ENCODE measurements at regions not wholly inside any gene's neighbourhood (a gene's known extent, or its start where the extent isn't known, plus 50 kb on each side); places are given as distances from the start of the nearest gene placed in this dataset.

DNA sequence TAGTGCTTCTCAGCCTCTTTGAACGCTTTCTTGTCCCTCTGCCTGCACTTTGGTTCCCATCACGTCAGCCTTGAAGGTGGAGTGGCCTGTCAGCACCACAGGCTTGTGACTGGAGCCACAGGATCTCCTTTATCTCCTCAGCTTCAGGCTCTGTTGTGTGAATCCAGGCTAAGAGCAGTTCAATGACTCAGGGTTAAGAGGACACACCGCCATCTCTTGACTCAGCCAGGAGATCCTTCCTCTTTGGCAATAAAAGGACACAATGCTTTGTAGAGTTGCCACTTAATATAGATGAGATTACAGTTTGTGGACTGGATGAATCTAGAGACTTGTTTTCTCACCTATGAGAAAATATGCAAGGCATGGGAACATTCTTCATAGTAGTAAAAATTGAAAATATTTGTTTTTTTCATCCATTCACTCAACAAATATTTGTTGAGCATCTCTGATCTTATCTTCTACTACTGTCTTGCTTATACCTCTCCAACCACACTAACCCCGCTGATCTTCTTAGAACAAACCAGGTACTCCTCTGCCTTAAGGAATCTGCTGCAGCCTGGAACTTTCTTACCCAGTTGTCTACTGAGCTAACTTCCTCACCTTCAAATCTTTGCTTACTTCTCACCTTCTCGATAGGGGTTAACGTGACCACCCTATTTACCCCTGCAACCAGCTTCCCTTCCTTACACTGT lies 62.3 kb downstream of the UCHL1 start:
- DNase-seq (ENCODE audit: low read depth), result no peak
- TF ChIP-seq, protein P1, sequence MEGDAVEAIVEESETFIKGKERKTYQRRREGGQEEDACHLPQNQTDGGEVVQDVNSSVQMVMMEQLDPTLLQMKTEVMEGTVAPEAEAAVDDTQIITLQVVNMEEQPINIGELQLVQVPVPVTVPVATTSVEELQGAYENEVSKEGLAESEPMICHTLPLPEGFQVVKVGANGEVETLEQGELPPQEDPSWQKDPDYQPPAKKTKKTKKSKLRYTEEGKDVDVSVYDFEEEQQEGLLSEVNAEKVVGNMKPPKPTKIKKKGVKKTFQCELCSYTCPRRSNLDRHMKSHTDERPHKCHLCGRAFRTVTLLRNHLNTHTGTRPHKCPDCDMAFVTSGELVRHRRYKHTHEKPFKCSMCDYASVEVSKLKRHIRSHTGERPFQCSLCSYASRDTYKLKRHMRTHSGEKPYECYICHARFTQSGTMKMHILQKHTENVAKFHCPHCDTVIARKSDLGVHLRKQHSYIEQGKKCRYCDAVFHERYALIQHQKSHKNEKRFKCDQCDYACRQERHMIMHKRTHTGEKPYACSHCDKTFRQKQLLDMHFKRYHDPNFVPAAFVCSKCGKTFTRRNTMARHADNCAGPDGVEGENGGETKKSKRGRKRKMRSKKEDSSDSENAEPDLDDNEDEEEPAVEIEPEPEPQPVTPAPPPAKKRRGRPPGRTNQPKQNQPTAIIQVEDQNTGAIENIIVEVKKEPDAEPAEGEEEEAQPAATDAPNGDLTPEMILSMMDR (IDR thresholded peaks at IDR 0.05; ENCODE audit: low read length, missing control alignments), result no peak
- no peak overlapping the region for H3K4me3 ChIP-seq (replicated peaks; ENCODE audit: low read depth, low read length)

DNA sequence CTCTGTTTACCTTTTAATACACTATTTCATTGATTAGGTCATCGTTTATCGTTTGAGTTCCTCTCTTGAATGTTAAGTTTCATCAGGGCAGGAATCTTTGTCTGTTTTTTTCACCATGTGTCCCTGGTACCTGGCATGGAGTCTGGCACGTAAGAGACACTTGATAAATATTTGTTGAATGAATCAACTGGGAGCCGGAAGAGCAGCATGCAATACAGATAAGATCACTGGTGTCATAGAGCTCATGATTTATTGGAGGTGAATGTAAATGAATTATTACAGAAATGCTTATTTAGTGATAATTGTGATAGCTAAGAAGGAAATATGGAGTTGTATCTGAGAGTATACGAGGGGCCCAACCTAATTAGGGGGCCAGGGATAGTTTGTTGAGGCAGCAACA lies 62.8 kb downstream of the UCHL1 start:
- TF ChIP-seq, protein P1 (IDR thresholded peaks at IDR 0.05; ENCODE audit: low read length, missing control alignments), result no peak
- DNase-seq (ENCODE audit: low read depth), result no peak
- no peak overlapping the region for H3K4me3 ChIP-seq (replicated peaks; ENCODE audit: low read depth, low read length)

DNA sequence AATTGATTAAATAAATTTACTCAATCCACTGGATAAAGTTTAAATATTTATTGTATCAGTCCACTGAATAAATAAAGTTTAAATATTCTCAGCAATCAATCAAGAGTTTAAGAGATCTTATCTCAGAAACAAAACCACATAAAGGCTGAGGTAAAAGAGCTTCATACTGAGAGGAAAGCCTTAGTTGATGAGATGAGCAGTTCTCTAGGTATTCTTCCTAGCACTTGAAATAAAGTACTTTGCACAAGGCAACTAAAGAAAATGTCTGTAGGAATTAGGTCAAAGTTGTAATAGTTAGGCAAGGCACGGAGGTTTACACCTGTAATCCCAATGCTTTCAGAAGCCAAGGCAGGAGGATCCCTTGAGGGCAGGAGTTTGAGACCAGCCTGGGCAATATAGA lies 63.5 kb downstream of the UCHL1 start:
- DNase-seq (ENCODE audit: low read depth), result no peak
- H3K4me3 ChIP-seq (replicated peaks; ENCODE audit: low read depth, low read length), result no peak overlapping the region
- TF ChIP-seq, protein P1 (IDR thresholded peaks at IDR 0.05; ENCODE audit: low read length, missing control alignments), result no peak

DNA sequence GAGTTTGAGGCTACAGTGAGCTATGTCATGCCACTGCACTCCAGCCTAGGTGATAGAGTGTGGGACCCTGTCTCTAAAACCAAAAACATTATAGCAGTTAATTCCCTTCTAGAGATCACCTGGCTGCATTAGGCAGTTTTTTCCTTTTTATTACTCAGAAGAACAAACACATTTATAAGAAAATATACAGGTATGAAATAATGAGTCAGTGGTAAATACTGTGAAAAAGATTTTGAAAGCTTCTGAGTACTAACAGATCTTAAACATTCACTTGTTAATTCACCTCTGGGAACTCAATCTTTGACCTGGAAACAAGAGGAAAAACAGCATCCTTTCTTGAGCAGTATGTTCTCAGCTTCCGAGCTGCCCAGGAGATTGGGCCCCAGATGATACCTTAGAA lies 64.1 kb downstream of the UCHL1 start:
- no peak for DNase-seq (ENCODE audit: low read depth)
- TF ChIP-seq, protein P1 (IDR thresholded peaks at IDR 0.05; ENCODE audit: low read length, missing control alignments), result no peak

DNA sequence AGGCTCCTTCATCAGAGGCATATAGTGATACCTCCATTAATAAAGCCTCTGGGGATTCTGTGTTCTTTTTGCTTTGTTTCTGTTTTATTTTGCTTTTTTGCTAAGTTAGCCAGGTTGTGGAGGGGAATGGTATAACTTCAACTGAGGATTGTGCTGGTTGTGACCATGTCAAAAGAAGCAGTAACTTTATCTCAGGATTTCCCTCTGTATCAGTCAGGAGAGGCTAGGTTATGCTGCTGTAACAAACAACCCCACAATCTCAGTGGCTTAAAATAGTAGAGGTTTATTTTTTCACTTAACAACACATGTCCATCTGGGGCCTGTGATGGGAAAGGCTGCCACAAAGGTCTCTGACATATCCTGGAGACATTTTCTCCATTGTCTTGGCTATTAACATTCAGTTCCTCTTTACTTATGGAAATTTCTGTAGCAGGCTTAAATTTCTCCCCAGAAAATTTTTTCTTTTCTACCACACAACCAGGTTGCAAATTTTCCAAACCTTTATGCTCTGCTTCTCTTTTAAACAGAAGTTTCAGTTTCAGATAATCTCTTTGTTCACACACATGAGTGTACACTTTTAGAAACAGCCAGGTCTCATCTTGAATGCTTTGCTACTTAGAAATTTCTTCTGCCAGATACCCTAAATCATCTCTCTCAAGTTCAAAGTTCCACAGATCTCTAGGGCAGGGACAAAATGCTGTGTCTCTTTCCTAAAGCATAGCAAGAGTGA lies 64.7 kb downstream of the UCHL1 start:
- TF ChIP-seq, protein P1 (IDR thresholded peaks at IDR 0.05; ENCODE audit: low read length, missing control alignments), result no peak
- H3K4me3 ChIP-seq (replicated peaks; ENCODE audit: low read depth, low read length), result no peak overlapping the region
- DNase-seq (ENCODE audit: low read depth), result no peak

More for the DNA sequence above, 64.1 kb downstream of the UCHL1 start:
- no peak overlapping the region for H3K4me3 ChIP-seq (replicated peaks; ENCODE audit: low read depth, low read length)

DNA sequence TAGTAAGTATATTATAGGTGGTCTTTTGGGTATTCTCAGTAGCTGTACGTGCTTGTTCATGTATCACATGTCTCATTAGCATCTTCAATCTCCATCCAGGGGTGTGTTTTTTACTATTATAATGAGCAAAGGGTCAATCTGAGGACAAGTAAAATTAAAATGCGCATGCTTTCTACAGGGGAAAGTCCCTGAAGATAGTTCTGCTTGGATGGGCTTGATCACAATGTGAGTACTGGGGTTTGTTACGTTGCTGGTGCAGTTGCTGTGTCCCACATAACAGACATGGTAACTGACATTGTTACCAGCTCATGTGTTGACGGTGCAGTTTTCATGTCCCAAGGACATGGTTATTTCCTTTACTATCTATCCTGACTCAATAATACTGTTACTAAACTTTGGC lies 65.9 kb downstream of the UCHL1 start:
- DNase-seq (ENCODE audit: low read depth), result no peak
- H3K4me3 ChIP-seq (replicated peaks; ENCODE audit: low read depth, low read length), result no peak overlapping the region
- TF ChIP-seq, protein P1 (IDR thresholded peaks at IDR 0.05; ENCODE audit: low read length, missing control alignments), result no peak
